Smooth muscle cell (in vitro differentiated cells): ENCODE measurements at regions not wholly inside any gene's neighbourhood (a gene's known extent, or its start where the extent isn't known, plus 50 kb on each side); places are given as distances from the start of the nearest gene placed in this dataset.

Source experiments
- DNase-seq: peaks from one replicate; lab custom pipeline; 2025; ENCODE audit not compliant: unreplicated experiment; lab: John Stamatoyannopoulos, UW
- H2AFZ ChIP-seq: fragments of 200-600 bp; sonication (generic); 2 replicates; pipeline ENCODE4 v1.6.0; 2016; ENCODE audit warnings: antibody characterized with exemption, low read depth, mild to moderate bottlenecking
- H3F3A ChIP-seq: fragments of 200-600 bp; sonication (generic); 2 replicates; pipeline ENCODE4 v1.6.0; 2017; ENCODE audit warnings: antibody characterized with exemption, low read depth
- H3K27ac ChIP-seq: fragments of 200-600 bp; sonication (generic); 2 replicates; pipeline ENCODE4 v1.5.1; 2016; ENCODE audit warnings: low read depth, mild to moderate bottlenecking
- H3K27me3 ChIP-seq: fragments of 200-600 bp; sonication (generic); 2 replicates; pipeline ENCODE4 v1.6.1; 2016; ENCODE audit warnings: low read depth, mild to moderate bottlenecking
- H3K36me3 ChIP-seq: fragments of 200-600 bp; sonication (generic); 2 replicates; pipeline ENCODE4 v1.5.1; 2016; ENCODE audit warnings: low read depth
- H3K4me1 ChIP-seq: fragments of 200-600 bp; sonication (generic); 2 replicates; pipeline ENCODE4 v1.5.1; 2016; ENCODE audit warnings: low read depth
- H3K4me2 ChIP-seq: fragments of 200-600 bp; sonication (generic); 2 replicates; pipeline ENCODE4 v1.6.0; 2016; ENCODE audit warnings: mild to moderate bottlenecking
- H3K4me3 ChIP-seq: fragments of 200-600 bp; sonication (generic); 2 replicates; pipeline ENCODE4 v1.5.1; 2016; ENCODE audit warnings: mild to moderate bottlenecking
- H3K79me2 ChIP-seq: fragments of 200-600 bp; sonication (generic); 2 replicates; pipeline ENCODE4 v1.6.0; 2016; ENCODE audit warnings: low read depth, mild to moderate bottlenecking
- H3K9ac ChIP-seq: fragments of 200-600 bp; sonication (generic); 2 replicates; pipeline ENCODE4 v1.6.0; 2016; ENCODE audit warnings: low read depth
- H3K9me3 ChIP-seq: fragments of 200-600 bp; sonication (generic); replicated peaks from 2 replicates; pipeline ENCODE4 v1.5.1; 2016; ENCODE audit warnings: low read depth
- H4K20me1 ChIP-seq: fragments of 200-600 bp; sonication (generic); 2 replicates; pipeline ENCODE4 v1.6.0; 2016; ENCODE audit warnings: low read depth
- CTCF ChIP-seq: fragments of 200-600 bp; sonication (generic); IDR thresholded peaks from 2 replicates; pipeline ENCODE4 v1.5.1; 2017; ENCODE audit warnings: borderline replicate concordance, mild to moderate bottlenecking, antibody characterized with exemption; ENCODE audit not compliant: insufficient read depth, poor library complexity, severe bottlenecking
- WGBS: methylation state at CpG from one replicate; pipeline ENCODE4 v1.1.7; 2016; ENCODE audit warnings: low lambda C conversion rate; 5-methylcytosine and 5-hydroxymethylcytosine counted together

GRCh38 chr2:807300-807699 lies 130.1 kb upstream of the TMEM18 start:
- no peaks in the 10 kb centered on the region for H3K27me3 ChIP-seq
- H2AFZ ChIP-seq, result no peak overlapping the region
- no peak for DNase-seq
- H3K4me2 ChIP-seq, result no peak overlapping the region
- H3K9ac ChIP-seq, result no peak overlapping the region
- 84% methylated on average over 6 of the region's 6 CpGs for WGBS
- H3K79me2 ChIP-seq, result no peaks in the 10 kb centered on the region
- TF ChIP-seq CTCF, result no peak
- no peaks in the 10 kb centered on the region for H3K9me3 ChIP-seq
- H3K27ac ChIP-seq, result no peak overlapping the region
- no peaks in the 10 kb centered on the region for H3F3A ChIP-seq
- no peak overlapping the region for H3K4me3 ChIP-seq
- H4K20me1 ChIP-seq, result no peaks in the 10 kb centered on the region
- H3K4me1 ChIP-seq, result no peaks in the 10 kb centered on the region
- no peaks in the 10 kb centered on the region for H3K36me3 ChIP-seq

GRCh38 chr2:805664-806063 lies 128.5 kb upstream of the TMEM18 start:
- Histone ChIP-seq H3F3A (no peaks in the 10 kb centered on the region), H3K9me3 (no peaks in the 10 kb centered on the region), H3K27ac (no peak overlapping the region), H3K4me1 (no peaks in the 10 kb centered on the region), H3K79me2 (no peaks in the 10 kb centered on the region), H3K36me3 (no peaks in the 10 kb centered on the region), H3K4me3 (no peak overlapping the region), H3K9ac (no peak overlapping the region), H4K20me1 (no peaks in the 10 kb centered on the region), H2AFZ (no peak overlapping the region), H3K27me3 (no peaks in the 10 kb centered on the region), H3K4me2 (no peak overlapping the region)
- 87% methylated on average over 5 of the region's 5 CpGs for WGBS
- TF ChIP-seq CTCF, result no peak
- DNase-seq, result no peak

GRCh38 chr2:797993-798392 lies 120.8 kb upstream of the TMEM18 start:
- Histone ChIP-seq H3K27me3 (no peaks in the 10 kb centered on the region), H3K9ac (no peak overlapping the region), H2AFZ (no peak overlapping the region), H3K4me1 (no peaks in the 10 kb centered on the region), H3K9me3 (no peaks in the 10 kb centered on the region), H3K36me3 (no peaks in the 10 kb centered on the region), H3F3A (no peaks in the 10 kb centered on the region), H3K4me2 (no peak overlapping the region), H4K20me1 (no peaks in the 10 kb centered on the region), H3K4me3 (no peak overlapping the region), H3K27ac (no peak overlapping the region), H3K79me2 (no peaks in the 10 kb centered on the region)
- no peak for TF ChIP-seq CTCF
- no peak for DNase-seq
- WGBS, result 72% methylated on average over 6 of the region's 6 CpGs

GRCh38 chr2:797556-797955 lies 120.3 kb upstream of the TMEM18 start:
- DNase-seq, result no peak
- no peak overlapping the region for H3K4me2 ChIP-seq
- no peaks in the 10 kb centered on the region for H3K9me3 ChIP-seq
- no peak overlapping the region for H3K4me3 ChIP-seq
- no peak overlapping the region for H3K9ac ChIP-seq
- no peak for TF ChIP-seq CTCF
- H4K20me1 ChIP-seq, result no peaks in the 10 kb centered on the region
- H3K27me3 ChIP-seq, result no peaks in the 10 kb centered on the region
- no peaks in the 10 kb centered on the region for H3K4me1 ChIP-seq
- no peaks in the 10 kb centered on the region for H3F3A ChIP-seq
- no peaks in the 10 kb centered on the region for H3K79me2 ChIP-seq
- 95% methylated on average over 8 of the region's 8 CpGs for WGBS
- no peaks in the 10 kb centered on the region for H3K36me3 ChIP-seq
- no peak overlapping the region for H3K27ac ChIP-seq
- H2AFZ ChIP-seq, result no peak overlapping the region
